ENCODE measurements at regions not wholly inside any gene's neighbourhood (a gene's known extent, or its start where the extent isn't known, plus 50 kb on each side); places are given as distances from the start of the nearest gene placed in this dataset.

DNA sequence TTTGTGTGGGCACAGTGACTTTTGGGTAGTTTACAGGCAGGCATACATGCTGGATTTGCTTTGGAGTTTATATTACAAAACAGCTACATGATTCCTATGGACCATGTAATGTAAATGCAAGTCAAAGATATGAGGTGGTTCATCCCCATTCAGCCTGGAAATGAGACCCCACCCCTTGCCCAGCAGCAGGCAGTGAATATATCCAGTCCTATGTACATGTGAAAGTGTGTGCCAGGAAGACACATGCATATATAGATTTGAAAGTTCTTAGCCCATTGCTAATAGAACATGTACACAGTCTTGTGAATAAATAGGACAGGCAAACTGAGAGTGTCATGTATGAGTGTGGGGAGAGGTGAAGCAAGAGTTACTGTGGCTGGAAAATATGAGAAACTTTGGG, 65.3 kb downstream of the FZD1 start:
- no peak for DNase-seq
- no peaks in the 10 kb centered on the region for H3K27me3 ChIP-seq
- H3K9me3 ChIP-seq: no peaks in the 10 kb centered on the region
- TF ChIP-seq, protein P1, sequence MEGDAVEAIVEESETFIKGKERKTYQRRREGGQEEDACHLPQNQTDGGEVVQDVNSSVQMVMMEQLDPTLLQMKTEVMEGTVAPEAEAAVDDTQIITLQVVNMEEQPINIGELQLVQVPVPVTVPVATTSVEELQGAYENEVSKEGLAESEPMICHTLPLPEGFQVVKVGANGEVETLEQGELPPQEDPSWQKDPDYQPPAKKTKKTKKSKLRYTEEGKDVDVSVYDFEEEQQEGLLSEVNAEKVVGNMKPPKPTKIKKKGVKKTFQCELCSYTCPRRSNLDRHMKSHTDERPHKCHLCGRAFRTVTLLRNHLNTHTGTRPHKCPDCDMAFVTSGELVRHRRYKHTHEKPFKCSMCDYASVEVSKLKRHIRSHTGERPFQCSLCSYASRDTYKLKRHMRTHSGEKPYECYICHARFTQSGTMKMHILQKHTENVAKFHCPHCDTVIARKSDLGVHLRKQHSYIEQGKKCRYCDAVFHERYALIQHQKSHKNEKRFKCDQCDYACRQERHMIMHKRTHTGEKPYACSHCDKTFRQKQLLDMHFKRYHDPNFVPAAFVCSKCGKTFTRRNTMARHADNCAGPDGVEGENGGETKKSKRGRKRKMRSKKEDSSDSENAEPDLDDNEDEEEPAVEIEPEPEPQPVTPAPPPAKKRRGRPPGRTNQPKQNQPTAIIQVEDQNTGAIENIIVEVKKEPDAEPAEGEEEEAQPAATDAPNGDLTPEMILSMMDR (IDR thresholded peaks at IDR 0.05): no peak
- no peak for TF ChIP-seq POLR2A (IDR thresholded peaks at IDR 0.05)
- no peaks in the 10 kb centered on the region for H3K4me1 ChIP-seq
- H3K27ac ChIP-seq: no peak overlapping the region
- intact Hi-C loops (cut with DNase I; ENCODE audit: low total_unique reads): no loop called here
- no peak overlapping the region for H3K4me3 ChIP-seq
- H3K36me3 ChIP-seq (ENCODE audit: low read depth, missing control alignments): no peaks in the 10 kb centered on the region

GRCh38 chr7:91330191-91330808, 66.1 kb downstream of the FZD1 start:
- no peak overlapping the region for H3K27ac ChIP-seq
- H3K4me3 ChIP-seq: no peak overlapping the region
- H3K36me3 ChIP-seq (ENCODE audit: low read depth, missing control alignments): no peaks in the 10 kb centered on the region
- no peaks in the 10 kb centered on the region for H3K4me1 ChIP-seq
- H3K27me3 ChIP-seq: no peaks in the 10 kb centered on the region
- DNase-seq: no peak
- H3K9me3 ChIP-seq: no peaks in the 10 kb centered on the region
- TF ChIP-seq, protein P1 (IDR thresholded peaks at IDR 0.05): no peak
- TF ChIP-seq POLR2A (IDR thresholded peaks at IDR 0.05): no peak
- 44 to 57% methylated on average over 2 of the region's 2 CpGs for WGBS, 2 donors
- intact Hi-C loops (cut with DNase I; ENCODE audit: low total_unique reads): no loop called here

GRCh38 chr7:91330866-91331265, 66.6 kb downstream of the FZD1 start:
- H3K27me3 ChIP-seq: no peaks in the 10 kb centered on the region
- 50 to 68% methylated on average over 3 of the region's 3 CpGs for WGBS, 2 donors
- no peaks in the 10 kb centered on the region for H3K9me3 ChIP-seq
- H3K4me3 ChIP-seq: no peak overlapping the region
- TF ChIP-seq, protein P1 (IDR thresholded peaks at IDR 0.05): no peak
- no peak for TF ChIP-seq POLR2A (IDR thresholded peaks at IDR 0.05)
- DNase-seq: no peak
- no peak overlapping the region for H3K27ac ChIP-seq
- H3K36me3 ChIP-seq (ENCODE audit: low read depth, missing control alignments): no peaks in the 10 kb centered on the region
- no peaks in the 10 kb centered on the region for H3K4me1 ChIP-seq
- intact Hi-C loops (cut with DNase I; ENCODE audit: low total_unique reads): no loop called here

- WGBS, 2 donors: 92 to 94% methylated on average over 2 of the region's 2 CpGs
- Histone ChIP-seq H3K9me3 (no peaks in the 10 kb centered on the region), H3K4me1 (no peaks in the 10 kb centered on the region), H3K27me3 (no peaks in the 10 kb centered on the region), H3K27ac (no peak overlapping the region), H3K4me3 (no peak overlapping the region), H3K36me3 (ENCODE audit: low read depth, missing control alignments) (no peaks in the 10 kb centered on the region)
- TF ChIP-seq POLR2A (IDR thresholded peaks at IDR 0.05): no peak
- TF ChIP-seq, protein P1 (IDR thresholded peaks at IDR 0.05): no peak
- intact Hi-C loops (cut with DNase I; ENCODE audit: low total_unique reads): no loop called here
- DNase-seq: no peak
Observed at GRCh38 chr7:91336106-91336505, 71.9 kb downstream of the FZD1 start.
